Natural killer cell (primary cell): ENCODE measurements at regions not wholly inside any gene's neighbourhood (a gene's known extent, or its start where the extent isn't known, plus 50 kb on each side); places are given as distances from the start of the nearest gene placed in this dataset.

Source experiments
- ATAC-seq, 3 donors: fragments of 150-1000 bp in 2 of 3; fragments of 200-7000 bp in 1 of 3; cut with Tn5 transposase; 1 replicate in 1 of 3; 2 replicates in 2 of 3; pipeline ENCODE4 v1.10.0; 2021; ENCODE audit warnings: mild to moderate bottlenecking in 2 of 3, moderate library complexity in 2 of 3
- DNase-seq, 2 donors: peaks; one replicate each; pipeline versions ENCODE4 v3.0.0 to v3.0.0-alpha.2; 2013 to 2021; ENCODE audit warnings: mixed read lengths in 1 of 2
- H3K27ac ChIP-seq: one replicate; pipeline ENCODE4 v1.5.1; 2013; ENCODE audit warnings: mild to moderate bottlenecking, low read length
- H3K27me3 ChIP-seq: one replicate; pipeline ENCODE4 v1.6.1; 2013; ENCODE audit warnings: low read length; ENCODE audit not compliant: control insufficient read depth, insufficient read depth
- H3K36me3 ChIP-seq: one replicate; pipeline ENCODE4 v1.6.1; 2013; ENCODE audit warnings: low read length; ENCODE audit not compliant: control insufficient read depth, insufficient read depth
- H3K4me1 ChIP-seq: one replicate; pipeline ENCODE4 v1.6.1; 2013; ENCODE audit warnings: low read length; ENCODE audit not compliant: control insufficient read depth, insufficient read depth
- H3K4me3 ChIP-seq: one replicate; pipeline ENCODE4 v1.5.1; 2013; ENCODE audit warnings: low read length
- H3K9me3 ChIP-seq: one replicate; pipeline ENCODE4 v1.6.1; 2013; ENCODE audit warnings: low read length; ENCODE audit not compliant: control insufficient read depth, insufficient read depth
- H3K27ac Mint-ChIP-seq, 2 donors: one replicate each; pipeline ENCODE4 v1.8.0; 2022; ENCODE audit warnings: mild to moderate bottlenecking in 2 of 2, mixed read lengths in 2 of 2, moderate library complexity in 1 of 2
- H3K27me3 Mint-ChIP-seq, 2 donors: one replicate each; pipeline ENCODE4 v1.8.0; 2022; ENCODE audit warnings: low read depth in 2 of 2, mixed read lengths in 2 of 2
- H3K36me3 Mint-ChIP-seq: one replicate; pipeline ENCODE4 v1.8.0; 2022; ENCODE audit warnings: mixed read lengths
- H3K4me1 Mint-ChIP-seq, 2 donors: one replicate each; pipeline ENCODE4 v1.8.0; 2022; ENCODE audit warnings: mixed read lengths in 2 of 2
- H3K4me3 Mint-ChIP-seq: one replicate; pipeline ENCODE4 v1.8.0; 2022; ENCODE audit warnings: mild to moderate bottlenecking, moderate library complexity, mixed read lengths
- H3K9me3 Mint-ChIP-seq, 2 donors: one replicate each; pipeline ENCODE4 v1.8.0; 2022; ENCODE audit warnings: mixed read lengths in 2 of 2
- WGBS: methylation state at CpG from one replicate; pipeline ENCODE4 v1.1.7; 2013; ENCODE audit warnings: missing lambda C conversion rate; ENCODE audit not compliant: insufficient coverage; 5-methylcytosine and 5-hydroxymethylcytosine counted together
- intact Hi-C: fragments of 100-400 bp; cut with micrococcal nuclease; formaldehyde crosslinking; loops from one replicate; pipeline ENCODE4 v1.14.2; 2022
- TF ChIP-seq, protein P1 (sequence below): fragments of 200-600 bp; IDR thresholded peaks from one replicate; pipeline ENCODE4 v1.8.0; 2022; ENCODE audit warnings: antibody characterized with exemption

GRCh38 chr18:11251229-11251890 is 102.0 kb upstream of the PIEZO2 start:
- no peak overlapping the region for H3K4me3 ChIP-seq
- no peak overlapping the region for H3K4me3 Mint-ChIP-seq
- H3K27me3 Mint-ChIP-seq = no peaks in the 10 kb centered on the region
- peaks cover 0 to 2% of the 10 kb centered on the region in 2 donors for H3K9me3 Mint-ChIP-seq
- no peaks in the 10 kb centered on the region for H3K4me1 Mint-ChIP-seq
- WGBS = 89% methylated on average over 2 of the region's 2 CpGs
- H3K9me3 ChIP-seq = peaks cover 3% of the 10 kb centered on the region
- TF ChIP-seq, protein P1, sequence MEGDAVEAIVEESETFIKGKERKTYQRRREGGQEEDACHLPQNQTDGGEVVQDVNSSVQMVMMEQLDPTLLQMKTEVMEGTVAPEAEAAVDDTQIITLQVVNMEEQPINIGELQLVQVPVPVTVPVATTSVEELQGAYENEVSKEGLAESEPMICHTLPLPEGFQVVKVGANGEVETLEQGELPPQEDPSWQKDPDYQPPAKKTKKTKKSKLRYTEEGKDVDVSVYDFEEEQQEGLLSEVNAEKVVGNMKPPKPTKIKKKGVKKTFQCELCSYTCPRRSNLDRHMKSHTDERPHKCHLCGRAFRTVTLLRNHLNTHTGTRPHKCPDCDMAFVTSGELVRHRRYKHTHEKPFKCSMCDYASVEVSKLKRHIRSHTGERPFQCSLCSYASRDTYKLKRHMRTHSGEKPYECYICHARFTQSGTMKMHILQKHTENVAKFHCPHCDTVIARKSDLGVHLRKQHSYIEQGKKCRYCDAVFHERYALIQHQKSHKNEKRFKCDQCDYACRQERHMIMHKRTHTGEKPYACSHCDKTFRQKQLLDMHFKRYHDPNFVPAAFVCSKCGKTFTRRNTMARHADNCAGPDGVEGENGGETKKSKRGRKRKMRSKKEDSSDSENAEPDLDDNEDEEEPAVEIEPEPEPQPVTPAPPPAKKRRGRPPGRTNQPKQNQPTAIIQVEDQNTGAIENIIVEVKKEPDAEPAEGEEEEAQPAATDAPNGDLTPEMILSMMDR = no peak
- H3K27ac ChIP-seq = no peak overlapping the region
- no peak overlapping the region for H3K27ac Mint-ChIP-seq
- ATAC-seq (no peak), DNase-seq (no peak)
- no peaks in the 10 kb centered on the region for H3K4me1 ChIP-seq
- H3K36me3 ChIP-seq = no peaks in the 10 kb centered on the region
- intact Hi-C loops = no loop called here
- no peaks in the 10 kb centered on the region for H3K27me3 ChIP-seq
- H3K36me3 Mint-ChIP-seq = no peaks in the 10 kb centered on the region

GRCh38 chr18:11249391-11249790 is 100.0 kb upstream of the PIEZO2 start:
- ATAC-seq (no peak), DNase-seq (no peak)
- Mint-ChIP-seq H3K27me3 (no peaks in the 10 kb centered on the region), H3K4me1 (no peaks in the 10 kb centered on the region), H3K9me3 (peaks cover 0 to 2% of the 10 kb centered on the region in 2 donors), H3K27ac (no peak overlapping the region), H3K36me3 (no peaks in the 10 kb centered on the region), H3K4me3 (no peak overlapping the region)
- H3K27ac ChIP-seq = no peak overlapping the region
- TF ChIP-seq, protein P1 = no peak
- peaks cover 3% of the 10 kb centered on the region for H3K9me3 ChIP-seq
- H3K36me3 ChIP-seq = no peaks in the 10 kb centered on the region
- intact Hi-C loops = no loop called here
- H3K4me3 ChIP-seq = no peak overlapping the region
- WGBS = 100% methylated on average over 1 of the region's 2 CpGs
- H3K27me3 ChIP-seq = no peaks in the 10 kb centered on the region
- H3K4me1 ChIP-seq = no peaks in the 10 kb centered on the region

GRCh38 chr18:11247381-11247970 is 98.1 kb upstream of the PIEZO2 start:
- TF ChIP-seq, protein P1 = no peak
- H3K27me3 ChIP-seq = no peaks in the 10 kb centered on the region
- peaks cover 3% of the 10 kb centered on the region for H3K9me3 ChIP-seq
- H3K36me3 ChIP-seq = no peaks in the 10 kb centered on the region
- Mint-ChIP-seq H3K4me3 (no peak overlapping the region), H3K9me3 (peaks cover 7 to 8% of the 10 kb centered on the region in 2 donors), H3K27me3 (no peaks in the 10 kb centered on the region), H3K27ac (no peak overlapping the region), H3K36me3 (no peaks in the 10 kb centered on the region), H3K4me1 (no peaks in the 10 kb centered on the region)
- H3K4me3 ChIP-seq = no peak overlapping the region
- ATAC-seq = peak in 1 of 3 donors; percentile 53
- intact Hi-C loops = no loop called here
- no peak overlapping the region for H3K27ac ChIP-seq
- DNase-seq = no peak
- no peaks in the 10 kb centered on the region for H3K4me1 ChIP-seq
